Smooth muscle cell (in vitro differentiated cells): ENCODE measurements at regions not wholly inside any gene's neighbourhood (a gene's known extent, or its start where the extent isn't known, plus 50 kb on each side); places are given as distances from the start of the nearest gene placed in this dataset.
"Not testable (repeated sequence)": the region's sequence is repeated elsewhere in the genome, so short reads cannot be mapped to it uniquely, and the experiment has no call there.

Experiments
- DNase-seq: peaks from one replicate; lab custom pipeline; 2025; ENCODE audit not compliant: unreplicated experiment; lab: John Stamatoyannopoulos, UW
- H2AFZ ChIP-seq: fragments of 200-600 bp; sonication (generic); 2 replicates; pipeline ENCODE4 v1.6.0; 2016; ENCODE audit warnings: antibody characterized with exemption, low read depth, mild to moderate bottlenecking
- H3F3A ChIP-seq: fragments of 200-600 bp; sonication (generic); 2 replicates; pipeline ENCODE4 v1.6.0; 2017; ENCODE audit warnings: antibody characterized with exemption, low read depth
- H3K27ac ChIP-seq: fragments of 200-600 bp; sonication (generic); 2 replicates; pipeline ENCODE4 v1.5.1; 2016; ENCODE audit warnings: low read depth, mild to moderate bottlenecking
- H3K27me3 ChIP-seq: fragments of 200-600 bp; sonication (generic); 2 replicates; pipeline ENCODE4 v1.6.1; 2016; ENCODE audit warnings: low read depth, mild to moderate bottlenecking
- H3K36me3 ChIP-seq: fragments of 200-600 bp; sonication (generic); 2 replicates; pipeline ENCODE4 v1.5.1; 2016; ENCODE audit warnings: low read depth
- H3K4me1 ChIP-seq: fragments of 200-600 bp; sonication (generic); 2 replicates; pipeline ENCODE4 v1.5.1; 2016; ENCODE audit warnings: low read depth
- H3K4me2 ChIP-seq: fragments of 200-600 bp; sonication (generic); 2 replicates; pipeline ENCODE4 v1.6.0; 2016; ENCODE audit warnings: mild to moderate bottlenecking
- H3K4me3 ChIP-seq: fragments of 200-600 bp; sonication (generic); 2 replicates; pipeline ENCODE4 v1.5.1; 2016; ENCODE audit warnings: mild to moderate bottlenecking
- H3K79me2 ChIP-seq: fragments of 200-600 bp; sonication (generic); 2 replicates; pipeline ENCODE4 v1.6.0; 2016; ENCODE audit warnings: low read depth, mild to moderate bottlenecking
- H3K9ac ChIP-seq: fragments of 200-600 bp; sonication (generic); 2 replicates; pipeline ENCODE4 v1.6.0; 2016; ENCODE audit warnings: low read depth
- H3K9me3 ChIP-seq: fragments of 200-600 bp; sonication (generic); replicated peaks from 2 replicates; pipeline ENCODE4 v1.5.1; 2016; ENCODE audit warnings: low read depth
- H4K20me1 ChIP-seq: fragments of 200-600 bp; sonication (generic); 2 replicates; pipeline ENCODE4 v1.6.0; 2016; ENCODE audit warnings: low read depth
- CTCF ChIP-seq: fragments of 200-600 bp; sonication (generic); IDR thresholded peaks from 2 replicates; pipeline ENCODE4 v1.5.1; 2017; ENCODE audit warnings: borderline replicate concordance, mild to moderate bottlenecking, antibody characterized with exemption; ENCODE audit not compliant: insufficient read depth, poor library complexity, severe bottlenecking
- WGBS: methylation state at CpG from one replicate; pipeline ENCODE4 v1.1.7; 2016; ENCODE audit warnings: low lambda C conversion rate; 5-methylcytosine and 5-hydroxymethylcytosine counted together

- no peaks in the 10 kb centered on the region for H3K4me1 ChIP-seq
- no peaks in the 10 kb centered on the region for H3K36me3 ChIP-seq
- H3K79me2 ChIP-seq, result no peaks in the 10 kb centered on the region
- H3F3A ChIP-seq, result no peaks in the 10 kb centered on the region
- no peak for DNase-seq
- no peak for TF ChIP-seq CTCF
- H3K4me2 ChIP-seq, result no peak overlapping the region
- no peak overlapping the region for H3K27ac ChIP-seq
- WGBS, result 77% methylated on average over 2 of the region's 2 CpGs
- H3K9me3 ChIP-seq, result no peaks in the 10 kb centered on the region
- H3K27me3 ChIP-seq, result peaks cover 6% of the 10 kb centered on the region
- H2AFZ ChIP-seq, result no peak overlapping the region
- no peak overlapping the region for H3K9ac ChIP-seq
- H4K20me1 ChIP-seq, result no peaks in the 10 kb centered on the region
- no peak overlapping the region for H3K4me3 ChIP-seq
Observed at GRCh38 chr5:99349787-99350186, 421.0 kb upstream of the CHD1 start.

- Histone ChIP-seq H3K27ac (no peak overlapping the region), H3K27me3 (peaks cover 6% of the 10 kb centered on the region), H2AFZ (no peak overlapping the region), H3K9me3 (no peaks in the 10 kb centered on the region), H3K4me1 (no peaks in the 10 kb centered on the region), H3K4me3 (no peak overlapping the region), H3K4me2 (no peak overlapping the region), H4K20me1 (no peaks in the 10 kb centered on the region), H3F3A (no peaks in the 10 kb centered on the region), H3K79me2 (no peaks in the 10 kb centered on the region), H3K9ac (no peak overlapping the region), H3K36me3 (no peaks in the 10 kb centered on the region)
- DNase-seq, result no peak
- 84% methylated on average over 4 of the region's 4 CpGs for WGBS
- no peak for TF ChIP-seq CTCF
Observed at GRCh38 chr5:99348597-99348996, 419.8 kb upstream of the CHD1 start.

- not testable (repeated sequence) for H3F3A ChIP-seq, H3K27ac ChIP-seq, H3K9me3 ChIP-seq, DNase-seq, H4K20me1 ChIP-seq, H3K4me2 ChIP-seq, H2AFZ ChIP-seq, H3K4me1 ChIP-seq, H3K4me3 ChIP-seq, H3K36me3 ChIP-seq, H3K9ac ChIP-seq, H3K79me2 ChIP-seq, H3K27me3 ChIP-seq
- 88% methylated on average over 2 of the region's 2 CpGs for WGBS
Observed at GRCh38 chr5:99339758-99340157, 411.0 kb upstream of the CHD1 start.

- DNase-seq, result no peak
- 82% methylated on average over 2 of the region's 2 CpGs for WGBS
- TF ChIP-seq CTCF, result no peak
- no peaks in the 10 kb centered on the region for H3K36me3 ChIP-seq
- no peaks in the 10 kb centered on the region for H3K9me3 ChIP-seq
- H3K27ac ChIP-seq, result no peak overlapping the region
- H3K27me3 ChIP-seq, result no peaks in the 10 kb centered on the region
- no peaks in the 10 kb centered on the region for H4K20me1 ChIP-seq
- H3K4me3 ChIP-seq, result no peak overlapping the region
- H3F3A ChIP-seq, result no peaks in the 10 kb centered on the region
- H3K9ac ChIP-seq, result no peak overlapping the region
- H3K79me2 ChIP-seq, result no peaks in the 10 kb centered on the region
- H3K4me1 ChIP-seq, result no peaks in the 10 kb centered on the region
- no peak overlapping the region for H3K4me2 ChIP-seq
- H2AFZ ChIP-seq, result no peak overlapping the region
Observed at GRCh38 chr5:99334936-99335335, 406.1 kb upstream of the CHD1 start.
